ENCODE measurements at regions not wholly inside any gene's neighbourhood (a gene's known extent, or its start where the extent isn't known, plus 50 kb on each side); places are given as distances from the start of the nearest gene placed in this dataset.

- H3K27ac ChIP-seq (ENCODE audit: low read length), result no peak overlapping the region
- no peaks in the 10 kb centered on the region for H3K4me1 ChIP-seq (ENCODE audit: low read length)
- H3K4me3 ChIP-seq (ENCODE audit: low read length), result no peak overlapping the region
- no peak overlapping the region for H3K4me2 ChIP-seq (ENCODE audit: low read depth, low read length)
- no peaks in the 10 kb centered on the region for H3K9me3 ChIP-seq (replicated peaks; ENCODE audit: insufficient read depth, low read length)
- no peaks in the 10 kb centered on the region for H3K36me3 ChIP-seq (replicated peaks; ENCODE audit: insufficient read depth, low read length)
- no peaks in the 10 kb centered on the region for H3F3A ChIP-seq (ENCODE audit: insufficient read depth, low read length)
- H4K20me1 ChIP-seq (ENCODE audit: insufficient read depth, low read length), result no peaks in the 10 kb centered on the region
- no peak overlapping the region for H2AFZ ChIP-seq (ENCODE audit: low read length)
- no peak for DNase-seq
- TF ChIP-seq CTCF (IDR thresholded peaks at IDR 0.05; ENCODE audit: low read length) (no peak), EZH2phosphoT487 (IDR thresholded peaks at IDR 0.05; ENCODE audit: low read length) (no peak), EZH2 (optimal IDR thresholded peaks at IDR 0.05; ENCODE audit: low read depth, low read length) (no peak)
- H3K9ac ChIP-seq (ENCODE audit: low read length), result no peak overlapping the region
- no peaks in the 10 kb centered on the region for H3K27me3 ChIP-seq (replicated peaks; ENCODE audit: insufficient read depth, low read length)
- H3K79me2 ChIP-seq (ENCODE audit: low read length), result no peaks in the 10 kb centered on the region
- H3K9me2 ChIP-seq (replicated peaks; ENCODE audit: insufficient read depth, low read length), result no peaks in the 10 kb centered on the region
These were observed 1105.0 kb downstream of the BRD1 start for GRCh38 chr22:48722661-48723060.

GRCh38 chr22:48721395-48721669 is 1106.3 kb downstream of the BRD1 start:
- Histone ChIP-seq H3K36me3 (replicated peaks; ENCODE audit: insufficient read depth, low read length) (no peaks in the 10 kb centered on the region), H3K27ac (ENCODE audit: low read length) (no peak overlapping the region), H3F3A (ENCODE audit: insufficient read depth, low read length) (no peaks in the 10 kb centered on the region), H3K4me3 (ENCODE audit: low read length) (no peak overlapping the region), H3K4me2 (ENCODE audit: low read depth, low read length) (no peak overlapping the region), H4K20me1 (ENCODE audit: insufficient read depth, low read length) (no peaks in the 10 kb centered on the region), H2AFZ (ENCODE audit: low read length) (no peak overlapping the region), H3K9me3 (replicated peaks; ENCODE audit: insufficient read depth, low read length) (no peaks in the 10 kb centered on the region), H3K9ac (ENCODE audit: low read length) (no peak overlapping the region), H3K4me1 (ENCODE audit: low read length) (no peaks in the 10 kb centered on the region), H3K79me2 (ENCODE audit: low read length) (no peaks in the 10 kb centered on the region), H3K27me3 (replicated peaks; ENCODE audit: insufficient read depth, low read length) (no peaks in the 10 kb centered on the region), H3K9me2 (replicated peaks; ENCODE audit: insufficient read depth, low read length) (no peaks in the 10 kb centered on the region)
- no peak for TF ChIP-seq EZH2 (optimal IDR thresholded peaks at IDR 0.05; ENCODE audit: low read depth, low read length)
- no peak for TF ChIP-seq CTCF (IDR thresholded peaks at IDR 0.05; ENCODE audit: low read length)
- TF ChIP-seq EZH2phosphoT487 (IDR thresholded peaks at IDR 0.05; ENCODE audit: low read length), result no peak
- DNase-seq, result no peak

- Histone ChIP-seq H3K4me3 (ENCODE audit: low read length) (no peak overlapping the region), H2AFZ (ENCODE audit: low read length) (no peak overlapping the region), H3K36me3 (replicated peaks; ENCODE audit: insufficient read depth, low read length) (no peaks in the 10 kb centered on the region), H3K27ac (ENCODE audit: low read length) (no peak overlapping the region), H3K9me3 (replicated peaks; ENCODE audit: insufficient read depth, low read length) (no peaks in the 10 kb centered on the region), H3K4me2 (ENCODE audit: low read depth, low read length) (no peak overlapping the region), H3K9me2 (replicated peaks; ENCODE audit: insufficient read depth, low read length) (no peaks in the 10 kb centered on the region), H3K4me1 (ENCODE audit: low read length) (no peaks in the 10 kb centered on the region), H4K20me1 (ENCODE audit: insufficient read depth, low read length) (no peaks in the 10 kb centered on the region), H3K27me3 (replicated peaks; ENCODE audit: insufficient read depth, low read length) (no peaks in the 10 kb centered on the region), H3K79me2 (ENCODE audit: low read length) (no peaks in the 10 kb centered on the region), H3K9ac (ENCODE audit: low read length) (no peak overlapping the region), H3F3A (ENCODE audit: insufficient read depth, low read length) (no peaks in the 10 kb centered on the region)
- TF ChIP-seq CTCF (IDR thresholded peaks at IDR 0.05; ENCODE audit: low read length), result no peak
- TF ChIP-seq EZH2phosphoT487 (IDR thresholded peaks at IDR 0.05; ENCODE audit: low read length), result no peak
- no peak for DNase-seq
These were observed 1106.8 kb downstream of the BRD1 start for GRCh38 chr22:48720662-48721394.

All from MM.1S (cell line).